DOHH2 (cell line): ENCODE measurements at regions not wholly inside any gene's neighbourhood (a gene's known extent, or its start where the extent isn't known, plus 50 kb on each side); places are given as distances from the start of the nearest gene placed in this dataset.

Experiments
- H3F3A ChIP-seq: fragments of 200-600 bp; sonication (generic), shearing (Covaris generic); 2 replicates; pipeline ENCODE4 v1.6.0; 2016; ENCODE audit warnings: antibody characterized with exemption, mild to moderate bottlenecking; ENCODE audit not compliant: control insufficient read depth, insufficient read depth
- H3K27ac ChIP-seq: fragments of 200-600 bp; sonication (generic); 2 replicates; pipeline ENCODE4 v1.5.1; 2014; ENCODE audit warnings: low read depth, mild to moderate bottlenecking, low read length, moderate library complexity
- H3K27me3 ChIP-seq: fragments of 200-600 bp; sonication (generic); 2 replicates; pipeline ENCODE4 v1.6.1; 2014; ENCODE audit warnings: mild to moderate bottlenecking, low read length, mixed read lengths; ENCODE audit not compliant: control insufficient read depth
- H3K36me3 ChIP-seq: fragments of 200-600 bp; sonication (generic); 2 replicates; pipeline ENCODE4 v1.6.1; 2014; ENCODE audit warnings: mild to moderate bottlenecking, low read length, moderate library complexity, mixed read lengths; ENCODE audit not compliant: control insufficient read depth
- H3K4me1 ChIP-seq: fragments of 200-600 bp; sonication (generic); 2 replicates; pipeline ENCODE4 v1.6.1; 2014; ENCODE audit warnings: mild to moderate bottlenecking, low read length, mixed read lengths; ENCODE audit not compliant: control insufficient read depth
- H3K4me2 ChIP-seq: fragments of 200-600 bp; sonication (generic); 2 replicates; pipeline ENCODE4 v1.6.0; 2014; ENCODE audit warnings: mild to moderate bottlenecking, low read length, moderate library complexity
- H3K4me3 ChIP-seq: fragments of 200-600 bp; sonication (generic); 2 replicates; pipeline ENCODE4 v1.5.1; 2014; ENCODE audit warnings: mild to moderate bottlenecking, low read length, mixed read lengths
- H3K79me2 ChIP-seq: fragments of 200-600 bp; sonication (generic); 2 replicates; pipeline ENCODE4 v1.6.1; 2014; ENCODE audit warnings: mild to moderate bottlenecking, low read length, mixed read lengths; ENCODE audit not compliant: control insufficient read depth
- H3K9me2 ChIP-seq: fragments of 200-600 bp; sonication (generic); replicated peaks from 2 replicates; pipeline ENCODE4 v1.6.1; 2014; ENCODE audit warnings: mild to moderate bottlenecking, low read length, mixed read lengths; ENCODE audit not compliant: control insufficient read depth
- H3K9me3 ChIP-seq: fragments of 200-600 bp; sonication (generic); 2 replicates; pipeline ENCODE4 v1.6.1; 2014; ENCODE audit warnings: antibody characterized with exemption, low read length, mixed read lengths; ENCODE audit not compliant: control insufficient read depth, insufficient read depth
- H4K20me1 ChIP-seq: fragments of 200-600 bp; sonication (generic); 2 replicates; pipeline ENCODE4 v1.6.0; 2014; ENCODE audit warnings: low read depth, mild to moderate bottlenecking, antibody characterized with exemption, low read length, moderate library complexity; ENCODE audit not compliant: control insufficient read depth, insufficient read depth
- CTCF ChIP-seq: fragments of 200-600 bp; sonication (generic); IDR thresholded peaks from one replicate; pipeline ENCODE4 v1.5.1; 2014; ENCODE audit warnings: antibody characterized with exemption, mild to moderate bottlenecking, low read depth, low read length; ENCODE audit not compliant: poor library complexity, severe bottlenecking
- EZH2phosphoT487 ChIP-seq: fragments of 200-600 bp; sonication (generic); IDR thresholded peaks from 2 replicates; pipeline ENCODE4 v1.6.1; 2017; ENCODE audit warnings: borderline replicate concordance, mild to moderate bottlenecking, antibody characterized with exemption, low read length, moderate library complexity, mixed read lengths

DNA sequence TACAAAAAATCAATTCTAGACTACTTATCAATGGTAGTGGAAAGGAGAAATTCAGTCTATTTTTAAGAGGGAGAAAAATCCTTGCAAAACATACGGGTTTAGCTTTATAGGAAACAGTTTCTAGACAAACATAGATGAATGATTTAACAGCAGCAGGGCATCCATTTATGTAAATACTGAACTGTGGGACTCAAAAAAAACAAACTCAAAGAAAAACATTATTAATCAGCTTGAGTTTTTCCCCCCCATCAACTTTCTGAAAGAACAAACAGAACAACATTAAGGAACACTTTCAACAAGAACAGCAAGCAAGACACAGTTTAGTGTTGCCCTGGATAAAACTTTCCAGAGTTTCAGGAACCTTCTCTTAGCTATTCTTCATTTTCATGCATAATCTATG is 147.3 kb upstream of the KCNK2 start:
- Histone ChIP-seq H3K79me2 (no peaks in the 10 kb centered on the region), H3K36me3 (no peaks in the 10 kb centered on the region), H3K4me2 (no peak overlapping the region), H3K4me3 (no peak overlapping the region), H3K9me2 (no peaks in the 10 kb centered on the region), H3F3A (no peaks in the 10 kb centered on the region), H3K9me3 (no peaks in the 10 kb centered on the region), H3K27ac (no peak overlapping the region), H3K4me1 (no peaks in the 10 kb centered on the region), H3K27me3 (no peaks in the 10 kb centered on the region), H4K20me1 (no peaks in the 10 kb centered on the region)
- TF ChIP-seq CTCF: no peak

GRCh38 chr1:214939180-214939579 is 143.4 kb upstream of the KCNK2 start:
- Histone ChIP-seq H3K79me2 (no peaks in the 10 kb centered on the region), H3K27ac (no peak overlapping the region), H3F3A (no peaks in the 10 kb centered on the region), H3K4me1 (no peaks in the 10 kb centered on the region), H3K27me3 (no peaks in the 10 kb centered on the region), H3K4me2 (no peak overlapping the region), H3K4me3 (no peak overlapping the region), H3K9me3 (no peaks in the 10 kb centered on the region), H3K9me2 (no peaks in the 10 kb centered on the region), H3K36me3 (no peaks in the 10 kb centered on the region), H4K20me1 (no peaks in the 10 kb centered on the region)
- TF ChIP-seq EZH2phosphoT487 (no peak), CTCF (no peak)

GRCh38 chr1:214941061-214941460 is 141.5 kb upstream of the KCNK2 start:
- Histone ChIP-seq H3K27ac (no peak overlapping the region), H3F3A (no peaks in the 10 kb centered on the region), H3K9me2 (no peaks in the 10 kb centered on the region), H3K4me1 (no peaks in the 10 kb centered on the region), H3K4me2 (no peak overlapping the region), H3K4me3 (no peak overlapping the region), H3K9me3 (no peaks in the 10 kb centered on the region), H4K20me1 (no peaks in the 10 kb centered on the region), H3K79me2 (no peaks in the 10 kb centered on the region), H3K27me3 (no peaks in the 10 kb centered on the region), H3K36me3 (no peaks in the 10 kb centered on the region)
- TF ChIP-seq EZH2phosphoT487 (no peak), CTCF (no peak)

DNA sequence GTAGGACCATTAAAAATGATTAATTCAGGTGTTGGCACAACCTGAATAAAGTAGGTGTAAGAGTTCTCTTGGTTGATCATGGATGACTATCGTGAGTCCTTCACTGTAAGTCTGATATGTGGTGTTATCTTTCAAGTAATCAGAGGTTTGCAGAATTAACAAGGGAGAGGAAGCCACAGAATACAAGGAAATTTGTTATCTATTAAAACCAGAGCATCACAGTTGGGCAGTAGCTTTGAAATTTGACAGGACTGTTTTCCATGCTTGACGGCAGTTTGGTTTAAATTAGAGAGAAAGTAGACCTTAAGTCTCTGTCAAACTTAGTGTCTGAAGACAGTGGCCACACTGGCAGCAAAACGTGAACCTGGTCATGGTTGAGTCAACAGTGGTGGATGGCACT is 139.5 kb upstream of the KCNK2 start:
- H3K9me3 ChIP-seq: no peaks in the 10 kb centered on the region
- no peaks in the 10 kb centered on the region for H3K9me2 ChIP-seq
- H4K20me1 ChIP-seq: no peaks in the 10 kb centered on the region
- no peaks in the 10 kb centered on the region for H3F3A ChIP-seq
- H3K4me1 ChIP-seq: no peaks in the 10 kb centered on the region
- TF ChIP-seq EZH2phosphoT487 (no peak), CTCF (no peak)
- no peak overlapping the region for H3K4me3 ChIP-seq
- H3K4me2 ChIP-seq: no peak overlapping the region
- H3K27ac ChIP-seq: no peak overlapping the region
- no peaks in the 10 kb centered on the region for H3K79me2 ChIP-seq
- no peaks in the 10 kb centered on the region for H3K36me3 ChIP-seq
- no peaks in the 10 kb centered on the region for H3K27me3 ChIP-seq
